HG03108 (cell line): ENCODE measurements at regions not wholly inside any gene's neighbourhood (a gene's known extent, or its start where the extent isn't known, plus 50 kb on each side); places are given as distances from the start of the nearest gene placed in this dataset.

ENCODE experiments used
- ATAC-seq: cut with Tn5 transposase; IDR thresholded peaks from one replicate; pipeline ENCODE4 v1.9.1; 2021; ENCODE audit warnings: moderate library complexity; ENCODE audit not compliant: unreplicated experiment

DNA sequence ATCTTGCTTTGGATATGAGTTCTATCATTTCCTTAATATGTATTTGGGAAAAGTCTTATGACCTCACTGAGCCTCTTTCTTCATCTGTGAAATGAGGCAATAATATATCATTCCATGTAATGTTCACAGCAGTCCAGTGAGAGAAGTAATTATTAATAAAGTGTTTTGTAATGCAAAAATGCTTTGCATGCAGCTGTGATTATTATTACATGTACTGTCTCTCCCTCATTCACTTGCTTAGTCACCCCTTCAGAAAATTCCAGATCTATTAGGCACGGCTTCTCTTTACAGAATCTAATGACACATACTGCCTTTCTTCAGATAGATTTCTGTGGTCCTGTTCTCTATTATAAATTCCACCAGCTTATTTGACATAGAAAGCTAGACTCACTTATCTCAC is 53.5 kb upstream of the FGF13 start:
- no peak for ATAC-seq

DNA sequence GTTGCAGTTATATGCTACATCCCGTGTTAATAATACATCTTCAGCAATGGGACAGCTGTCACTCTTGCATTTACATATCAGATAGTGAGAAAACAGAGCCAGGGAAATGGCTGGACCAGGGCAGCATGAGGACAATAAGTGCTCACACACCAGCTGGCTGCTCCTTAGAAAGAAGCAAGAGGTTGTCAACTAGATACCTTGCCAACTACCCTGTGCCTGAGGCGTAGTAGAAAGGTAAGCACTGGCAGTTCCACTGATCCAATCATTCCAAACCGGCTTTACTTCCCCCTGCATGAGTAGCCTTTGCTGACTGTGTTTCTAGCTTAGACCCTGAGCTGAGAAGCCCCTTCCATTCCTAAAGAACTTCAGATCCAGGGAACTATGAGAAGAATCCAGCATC is 52.2 kb upstream of the FGF13 start:
- ATAC-seq = no peak

DNA sequence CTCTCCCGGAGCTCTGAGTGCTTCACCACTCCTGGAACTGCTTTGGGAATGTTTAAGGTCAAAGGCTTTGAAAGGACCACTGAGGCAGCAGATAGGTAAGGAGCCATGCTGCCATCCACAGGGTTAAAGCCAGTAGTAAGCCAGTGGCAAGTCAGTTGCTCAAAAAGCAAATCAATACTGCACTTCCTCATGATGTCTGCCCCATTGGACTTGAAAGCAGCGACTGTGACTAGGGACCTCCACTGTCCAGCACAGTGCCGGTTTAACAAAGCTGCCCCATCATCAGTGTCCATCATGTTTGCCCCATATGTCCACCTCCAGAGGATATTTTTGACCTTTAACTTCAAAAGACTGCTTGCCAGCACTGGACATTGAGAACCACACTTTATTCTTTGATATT is 49.9 kb upstream of the FGF13 start:
- no peak for ATAC-seq
